Transverse colon (tissue), 4 donors: ENCODE measurements at regions not wholly inside any gene's neighbourhood (a gene's known extent, or its start where the extent isn't known, plus 50 kb on each side); places are given as distances from the start of the nearest gene placed in this dataset.

Source experiments
- DNase-seq: peaks from one replicate; pipeline ENCODE4 v3.0.0-alpha.2; 2019
- H3K27ac ChIP-seq, 4 donors: fragments of 200-600 bp; sonication (generic); 2 replicates each; pipeline ENCODE4 v1.5.1; 2016 to 2018; ENCODE audit warnings: inconsistent platforms in 4 of 4
- H3K27me3 ChIP-seq: fragments of 200-600 bp; sonication (generic); 2 replicates; pipeline ENCODE4 v1.5.1; 2017; ENCODE audit warnings: inconsistent platforms
- H3K36me3 ChIP-seq, 4 donors: fragments of 200-600 bp; sonication (generic); 2 replicates each; pipeline ENCODE4 v1.5.1; 2017 to 2019; ENCODE audit warnings: inconsistent platforms in 4 of 4
- H3K4me1 ChIP-seq, 4 donors: fragments of 200-600 bp; sonication (generic); 2 replicates each; pipeline ENCODE4 v1.5.1; 2017 to 2020; ENCODE audit warnings: inconsistent platforms in 4 of 4
- H3K4me3 ChIP-seq, 4 donors: fragments of 200-600 bp; sonication (generic); 1 replicate in 1 of 4; 2 replicates in 3 of 4; pipeline versions ENCODE4 v1.5.1 to v1.6.1; 2017 to 2019; ENCODE audit warnings: inconsistent platforms in 4 of 4
- H3K9me3 ChIP-seq, 2 donors: fragments of 200-600 bp; sonication (generic); 2 replicates each; pipeline ENCODE4 v1.5.1; 2017 to 2019; ENCODE audit warnings: inconsistent platforms in 2 of 2
- CTCF ChIP-seq, 5 experiments: fragments of 200-600 bp in 3 of 5; fragments of 450-650 bp in 2 of 5; sonication (generic) in 3 of 5; IDR thresholded peaks; 1 replicate in 2 of 5; 2 replicates in 3 of 5; pipeline ENCODE4 v1.5.1; 2016 to 2017; ENCODE audit warnings: antibody characterized with exemption in 5 of 5, inconsistent platforms in 3 of 5, mild to moderate bottlenecking in 2 of 5, moderate library complexity in 1 of 5
- EP300 ChIP-seq: sonication (generic); formaldehyde crosslinking; IDR thresholded peaks from one replicate; pipeline ENCODE4 v1.6.1; 2017; ENCODE audit warnings: antibody characterized with exemption, low read depth
- POLR2A ChIP-seq: fragments of 450-650 bp; IDR thresholded peaks from one replicate; pipeline ENCODE4 v1.6.1; 2016; ENCODE audit warnings: antibody characterized with exemption, mild to moderate bottlenecking, moderate library complexity
- POLR2AphosphoS5 ChIP-seq, 3 donors: sonication (generic); formaldehyde crosslinking; IDR thresholded peaks; one replicate each; pipeline ENCODE4 v1.6.1; 2016; ENCODE audit warnings: antibody characterized with exemption in 3 of 3
- whole genome bisulfite sequencing, 2 donors: methylation state at CpG; one replicate each; pipeline ENCODE4 v1.1.5; 2018; ENCODE audit warnings: low coverage in 1 of 2; 5-methylcytosine and 5-hydroxymethylcytosine counted together
- in situ Hi-C, 4 donors: fragments of 200-750 bp; cut with MboI; loops; one replicate each; pipeline versions ENCODE4 v1.15.0 to v1.15.1; 2017; ENCODE audit warnings: low sequenced_read_pairs in 3 of 4, low pct_ligation_motif_present in 1 of 4, low pct_unique_long_range_greater_than_20kb in 1 of 4
- intact Hi-C: fragments of 100-400 bp; cut with DNase I; formaldehyde crosslinking; loops from one replicate; pipeline ENCODE4 v1.15.1; 2023; ENCODE audit warnings: low total_unique reads

- Histone ChIP-seq H3K27ac (no peak overlapping the region), H3K4me3 (no peak overlapping the region), H3K27me3 (no peaks in the 10 kb centered on the region), H3K9me3 (no peaks in the 10 kb centered on the region), H3K4me1 (no peaks in the 10 kb centered on the region), H3K36me3 (no peaks in the 10 kb centered on the region)
- in situ Hi-C loops (no loop called here), intact Hi-C loops (no loop called here)
- TF ChIP-seq POLR2A = no peak
- no peak for DNase-seq
Observed at GRCh38 chr15:45946111-45946510, 311.3 kb downstream of the SQOR start.

GRCh38 chr15:45948181-45948621 is 313.4 kb downstream of the SQOR start:
- no peak overlapping the region for H3K4me3 ChIP-seq
- WGBS, 2 donors = 32 to 88% methylated on average over 1 to 3 of the region's 3 CpGs
- H3K36me3 ChIP-seq = no peaks in the 10 kb centered on the region
- DNase-seq = no peak
- TF ChIP-seq EP300 (no peak), POLR2AphosphoS5 (IDR thresholded peaks at IDR 0.05) (no peak), POLR2A (no peak), CTCF (IDR thresholded peaks at IDR 0.05) (no peak)
- in situ Hi-C loops (no loop called here), intact Hi-C loops (no loop called here)
- no peaks in the 10 kb centered on the region for H3K27me3 ChIP-seq
- H3K4me1 ChIP-seq = no peaks in the 10 kb centered on the region
- no peak overlapping the region for H3K27ac ChIP-seq
- no peaks in the 10 kb centered on the region for H3K9me3 ChIP-seq

- WGBS, 2 donors = 83 to 84% methylated on average over 3 of the region's 3 CpGs
- Histone ChIP-seq H3K4me3 (no peak overlapping the region), H3K27me3 (no peaks in the 10 kb centered on the region), H3K4me1 (no peaks in the 10 kb centered on the region), H3K27ac (no peak overlapping the region), H3K9me3 (no peaks in the 10 kb centered on the region), H3K36me3 (no peaks in the 10 kb centered on the region)
- TF ChIP-seq EP300 (no peak), POLR2AphosphoS5 (IDR thresholded peaks at IDR 0.05) (no peak), POLR2A (no peak), CTCF (IDR thresholded peaks at IDR 0.05) (no peak)
- DNase-seq = no peak
- in situ Hi-C loops (no loop called here), intact Hi-C loops (no loop called here)
Observed at GRCh38 chr15:45958924-45959323, 324.1 kb downstream of the SQOR start.

GRCh38 chr15:45962733-45963132 is 327.9 kb downstream of the SQOR start:
- WGBS, 2 donors = 80 to 91% methylated on average over 3 of the region's 3 CpGs
- in situ Hi-C loops = no loop called here
- no peaks in the 10 kb centered on the region for H3K36me3 ChIP-seq
- H3K4me1 ChIP-seq = no peaks in the 10 kb centered on the region
- TF ChIP-seq POLR2AphosphoS5 (IDR thresholded peaks at IDR 0.05) (no peak), POLR2A (no peak), EP300 (no peak), CTCF (IDR thresholded peaks at IDR 0.05) (no peak)
- intact Hi-C loops = no loop called here
- H3K27me3 ChIP-seq = no peaks in the 10 kb centered on the region
- H3K27ac ChIP-seq = no peak overlapping the region
- no peak for DNase-seq
- no peak overlapping the region for H3K4me3 ChIP-seq
- H3K9me3 ChIP-seq = no peaks in the 10 kb centered on the region

- Histone ChIP-seq H3K4me3 (no peak overlapping the region), H3K36me3 (no peaks in the 10 kb centered on the region), H3K4me1 (no peaks in the 10 kb centered on the region), H3K9me3 (no peaks in the 10 kb centered on the region), H3K27me3 (no peaks in the 10 kb centered on the region), H3K27ac (no peak overlapping the region)
- in situ Hi-C loops (no loop called here), intact Hi-C loops (no loop called here)
- 80 to 82% methylated on average over 1 of the region's 1 CpG for WGBS, 2 donors
- no peak for DNase-seq
- TF ChIP-seq EP300 (no peak), POLR2A (no peak), CTCF (IDR thresholded peaks at IDR 0.05) (no peak), POLR2AphosphoS5 (IDR thresholded peaks at IDR 0.05) (no peak)
Observed at GRCh38 chr15:45970542-45970941, 335.7 kb downstream of the SQOR start.
